NB4 (cell line): ENCODE measurements at regions not wholly inside any gene's neighbourhood (a gene's known extent, or its start where the extent isn't known, plus 50 kb on each side); places are given as distances from the start of the nearest gene placed in this dataset.

Source experiments
- CTCF ChIP-seq: IDR thresholded peaks from one replicate; pipeline ENCODE4 v1.5.1; 2012; ENCODE audit warnings: low read depth, low read length
- POLR2A ChIP-seq: IDR thresholded peaks from 2 replicates; pipeline ENCODE4 v1.6.1; 2011; ENCODE audit warnings: mild to moderate bottlenecking; ENCODE audit not compliant: insufficient read length; ENCODE audit errors: extremely low read depth

GRCh38 chr10:33919244-33919643 lies 584.8 kb upstream of the NRP1 start:
- TF ChIP-seq CTCF: no peak
- no peak for TF ChIP-seq POLR2A
